IMR-90 (cell line): ENCODE measurements at regions not wholly inside any gene's neighbourhood (a gene's known extent, or its start where the extent isn't known, plus 50 kb on each side); places are given as distances from the start of the nearest gene placed in this dataset.

Experiments used
- ATAC-seq: fragments of 200-7000 bp; cut with Tn5 transposase; 2 replicates; pipeline ENCODE4 v1.9.1; 2020; ENCODE audit warnings: low read depth, mild to moderate bottlenecking, moderate library complexity
- BruUV-seq: library from RNA; stranded (reverse); fragments of 400-500 nt; replicated peaks from 2 replicates; lab custom pipeline; 2021; lab: Mats Ljungman, UMichigan
- CTCF ChIA-PET: fragments of 300-600 bp; formaldehyde crosslinking; extraction: SDS; loops from one replicate; lab custom pipeline; 2021; ENCODE audit warnings: antibody characterized with exemption; lab: Yijun Ruan, JAX
- POLR2A ChIA-PET: fragments of 300-600 bp; sonication (Branson Sonifier 250); formaldehyde crosslinking; loops from one replicate; lab custom pipeline; 2022; ENCODE audit warnings: antibody characterized with exemption; ENCODE audit not compliant: unreplicated experiment; lab: Charles Lee
- DNase-seq: peaks from one replicate; pipeline ENCODE4 v3.0.0; 2013
- H2AFZ ChIP-seq: replicated peaks from 2 replicates; pipeline ENCODE3; 2013; ENCODE audit warnings: low read length, mild to moderate bottlenecking; ENCODE audit not compliant: poor library complexity
- H2AK5ac ChIP-seq: 2 replicates; pipeline ENCODE4 v1.6.1; 2013; ENCODE audit warnings: low read depth, low read length, inconsistent platforms
- H2AK9ac ChIP-seq: replicated peaks from 2 replicates; pipeline ENCODE3; 2013; ENCODE audit warnings: mild to moderate bottlenecking, low read depth, low read length, moderate library complexity; ENCODE audit not compliant: poor library complexity
- H2BK120ac ChIP-seq: 2 replicates; pipeline ENCODE4 v1.6.1; 2013; ENCODE audit warnings: low read depth, low read length, inconsistent platforms
- H2BK15ac ChIP-seq: 3 replicates; pipeline ENCODE4 v1.6.1; 2013; ENCODE audit warnings: low read depth, low read length, inconsistent platforms
- H2BK20ac ChIP-seq: 2 replicates; pipeline ENCODE4 v1.6.1; 2013; ENCODE audit warnings: low read depth, mild to moderate bottlenecking, inconsistent platforms, low read length, moderate library complexity
- H2BK5ac ChIP-seq: 2 replicates; pipeline ENCODE4 v1.6.1; 2013; ENCODE audit warnings: mild to moderate bottlenecking, low read depth, low read length, inconsistent platforms; ENCODE audit not compliant: poor library complexity, severe bottlenecking
- H3K14ac ChIP-seq: replicated peaks from 2 replicates; pipeline ENCODE4 v1.6.1; 2013; ENCODE audit warnings: low read depth, low read length, inconsistent platforms
- H3K18ac ChIP-seq: 2 replicates; pipeline ENCODE4 v1.6.1; 2013; ENCODE audit warnings: low read depth, low read length, control low read depth
- H3K23ac ChIP-seq: 2 replicates; pipeline ENCODE4 v1.6.1; 2013; ENCODE audit warnings: low read depth, low read length, inconsistent platforms
- H3K27ac ChIP-seq: 2 replicates; pipeline ENCODE4 v1.5.1; 2013; ENCODE audit warnings: mild to moderate bottlenecking, control low read depth, low read length; ENCODE audit not compliant: insufficient read depth
- H3K27me3 ChIP-seq: 2 replicates; pipeline ENCODE4 v1.6.1; 2013; ENCODE audit warnings: low read length; ENCODE audit not compliant: control insufficient read depth, insufficient read depth
- H3K36me3 ChIP-seq: 2 replicates; pipeline ENCODE4 v1.6.1; 2013; ENCODE audit warnings: low read length, mixed read lengths; ENCODE audit not compliant: control insufficient read depth, insufficient read depth
- H3K4ac ChIP-seq: 2 replicates; pipeline ENCODE4 v1.6.1; 2013; ENCODE audit warnings: low read depth, low read length, inconsistent platforms
- H3K4me1 ChIP-seq: 2 replicates; pipeline ENCODE4 v1.6.1; 2013; ENCODE audit warnings: low read length, mixed read lengths; ENCODE audit not compliant: control insufficient read depth, insufficient read depth
- H3K4me2 ChIP-seq: 2 replicates; pipeline ENCODE4 v1.6.1; 2013; ENCODE audit warnings: low read depth, mild to moderate bottlenecking, control low read depth, low read length, moderate library complexity
- H3K4me3 ChIP-seq: 2 replicates; pipeline ENCODE4 v1.5.1; 2013; ENCODE audit warnings: low read depth, mild to moderate bottlenecking, control low read depth, low read length, moderate library complexity; ENCODE audit not compliant: insufficient read depth
- H3K56ac ChIP-seq: 2 replicates; pipeline ENCODE4 v1.6.1; 2013; ENCODE audit warnings: low read length, inconsistent platforms; ENCODE audit not compliant: insufficient read depth; ENCODE audit errors: extremely low read depth
- H3K79me1 ChIP-seq, 2 experiments: 2 replicates each; pipeline ENCODE4 v1.6.1; 2013; ENCODE audit warnings: low read length in 2 of 2, inconsistent platforms in 1 of 2, low read depth in 1 of 2
- H3K9ac ChIP-seq: 2 replicates; pipeline ENCODE4 v1.6.1; 2013; ENCODE audit warnings: low read depth, low read length, control low read depth
- H3K9me1 ChIP-seq: 2 replicates; pipeline ENCODE4 v1.6.1; 2013; ENCODE audit warnings: low read length, inconsistent platforms; ENCODE audit not compliant: insufficient read depth
- H3K9me3 ChIP-seq: 2 replicates; pipeline ENCODE4 v1.6.1; 2013; ENCODE audit warnings: low read length; ENCODE audit not compliant: control insufficient read depth, insufficient read depth
- H4K20me1 ChIP-seq: 2 replicates; pipeline ENCODE4 v1.6.1; 2013; ENCODE audit warnings: low read length, inconsistent platforms; ENCODE audit not compliant: insufficient read depth
- H4K5ac ChIP-seq: 2 replicates; pipeline ENCODE4 v1.6.1; 2013; ENCODE audit warnings: mild to moderate bottlenecking, low read depth, low read length, control low read depth
- H4K8ac ChIP-seq, 2 experiments: 2 replicates each; pipeline ENCODE4 v1.6.1; 2013; ENCODE audit warnings: low read depth in 2 of 2, low read length in 2 of 2, control low read depth in 1 of 2, inconsistent platforms in 1 of 2
- H4K91ac ChIP-seq: 2 replicates; pipeline ENCODE4 v1.6.1; 2013; ENCODE audit warnings: low read depth, low read length, inconsistent platforms; ENCODE audit not compliant: insufficient read depth
- BHLHE40 ChIP-seq: fragments of 150-350 bp; IDR thresholded peaks from 2 replicates; pipeline ENCODE4 v1.6.1; 2016; ENCODE audit warnings: mild to moderate bottlenecking, low read depth, low read length
- CEBPB ChIP-seq: IDR thresholded peaks from 2 replicates; pipeline ENCODE4 v1.6.1; 2012; ENCODE audit warnings: low read depth, low read length, improper control_type of control experiment
- CHD1 ChIP-seq: IDR thresholded peaks from 2 replicates; pipeline ENCODE4 v1.6.1; 2012; ENCODE audit warnings: low read depth, low read length, improper control_type of control experiment
- CTCF ChIP-seq: conservative IDR thresholded peaks from 2 replicates; pipeline ENCODE4 v1.5.1; 2012; ENCODE audit warnings: mild to moderate bottlenecking, low read depth, low read length, improper control_type of control experiment
- FOS ChIP-seq: fragments of 150-350 bp; IDR thresholded peaks from 2 replicates; pipeline ENCODE4 v1.6.1; 2016; ENCODE audit warnings: low read depth, low read length
- MAFK ChIP-seq: IDR thresholded peaks from 2 replicates; pipeline ENCODE4 v1.6.1; 2012; ENCODE audit warnings: low read depth, low read length, improper control_type of control experiment
- MAZ ChIP-seq: IDR thresholded peaks from 2 replicates; pipeline ENCODE4 v1.6.1; 2012; ENCODE audit warnings: low read depth, mild to moderate bottlenecking, low read length, improper control_type of control experiment, moderate library complexity, borderline replicate concordance
- MXI1 ChIP-seq: IDR thresholded peaks from 2 replicates; pipeline ENCODE4 v1.6.1; 2012; ENCODE audit warnings: low read depth, mild to moderate bottlenecking, low read length, moderate library complexity, borderline replicate concordance
- NFE2L2 ChIP-seq: fragments of 150-350 bp; IDR thresholded peaks from 2 replicates; pipeline ENCODE4 v1.6.1; 2016; ENCODE audit warnings: low read depth, mild to moderate bottlenecking, low read length
- POLR2A ChIP-seq: IDR thresholded peaks from 2 replicates; pipeline ENCODE4 v1.6.1; 2012; ENCODE audit warnings: mild to moderate bottlenecking, low read depth, low read length
- RAD21 ChIP-seq: IDR thresholded peaks from 2 replicates; pipeline ENCODE4 v1.6.1; 2012; ENCODE audit warnings: low read length, improper control_type of control experiment
- RCOR1 ChIP-seq: IDR thresholded peaks from 2 replicates; pipeline ENCODE4 v1.6.1; 2012; ENCODE audit warnings: mild to moderate bottlenecking, low read length, improper control_type of control experiment; ENCODE audit not compliant: insufficient replicate concordance
- RFX5 ChIP-seq: IDR thresholded peaks from 2 replicates; pipeline ENCODE4 v1.8.0; 2012; ENCODE audit warnings: low read depth, mild to moderate bottlenecking, low read length, moderate library complexity
- USF2 ChIP-seq: fragments of 150-350 bp; IDR thresholded peaks from 2 replicates; pipeline ENCODE4 v1.6.1; 2017; ENCODE audit warnings: mild to moderate bottlenecking, antibody characterized with exemption, low read length, low read depth
- WGBS, 2 experiments: methylation state at CpG; one replicate each; pipeline versions ENCODE4 v1.1.5 to v1.1.7; 2013; ENCODE audit warnings: missing lambda C conversion rate in 2 of 2; ENCODE audit not compliant: insufficient read length in 1 of 2; ENCODE audit errors: extremely low coverage in 2 of 2; 5-methylcytosine and 5-hydroxymethylcytosine counted together
- dilution Hi-C: fragments of 300-500 bp; cut with HindIII; formaldehyde crosslinking; loops from one replicate; pipeline ENCODE4 v1.14.3; 2018; ENCODE audit warnings: low sequenced_read_pairs; ENCODE audit not compliant: unreplicated experiment
- in situ Hi-C: fragments of 300-500 bp; cut with MboI; formaldehyde crosslinking; loops from 3 replicates; pipeline ENCODE4 v1.14.3; 2019; ENCODE audit warnings: low sequenced_read_pairs, inconsistent platforms, mixed read lengths
- intact Hi-C: fragments of 100-400 bp; cut with micrococcal nuclease; formaldehyde crosslinking; loops from 2 replicates; pipeline ENCODE4 v1.10.0; 2022
- TF ChIP-seq, protein P1 (sequence below): fragments of 150-350 bp; IDR thresholded peaks from 2 replicates; pipeline ENCODE4 v1.6.1; 2016; ENCODE audit warnings: low read depth, mild to moderate bottlenecking, low read length, moderate library complexity, borderline replicate concordance

DNA sequence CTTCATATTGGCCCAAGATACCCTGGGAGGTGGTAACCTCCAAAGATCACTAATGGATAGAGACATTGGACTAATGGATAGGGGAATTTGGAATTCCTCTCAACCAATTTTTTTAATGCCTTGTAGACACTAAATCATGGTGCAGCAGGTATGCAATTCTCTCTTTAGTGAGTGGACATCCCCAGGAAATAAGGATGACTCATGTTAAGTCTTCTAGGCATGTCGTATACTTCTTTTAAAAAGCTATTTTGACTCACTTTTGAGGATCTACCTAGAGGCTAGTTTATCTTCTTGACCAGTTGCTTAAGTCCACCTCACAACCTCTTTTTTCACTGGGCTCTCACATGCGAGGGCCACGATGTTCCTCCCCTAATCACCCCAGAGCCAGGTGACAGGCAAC lies 211.6 kb upstream of the CDH12 start:
- Histone ChIP-seq H3K9me3 (peaks cover 4% of the 10 kb centered on the region), H4K91ac (no peak overlapping the region), H3K9ac (no peak overlapping the region), H3K79me1 (no peaks in the 10 kb centered on the region), H3K56ac (no peak overlapping the region), H3K4me2 (no peak overlapping the region), H2AK5ac (no peak overlapping the region), H3K4ac (no peak overlapping the region), H2AK9ac (no peak overlapping the region), H4K5ac (no peak overlapping the region), H3K9me1 (no peaks in the 10 kb centered on the region), H2BK15ac (no peak overlapping the region), H3K18ac (no peak overlapping the region), H3K4me1 (no peaks in the 10 kb centered on the region), H2BK120ac (no peak overlapping the region), H3K27ac (no peak overlapping the region), H3K27me3 (no peaks in the 10 kb centered on the region), H2BK5ac (no peak overlapping the region), H4K8ac (no peak overlapping the region), H3K14ac (no peak overlapping the region), H3K36me3 (no peaks in the 10 kb centered on the region), H2AFZ (no peak overlapping the region), H3K23ac (no peak overlapping the region), H2BK20ac (no peak overlapping the region), H4K20me1 (no peaks in the 10 kb centered on the region), H3K4me3 (no peak overlapping the region)
- 60% methylated on average over 1 of the region's 3 CpGs; no CpG with 5 or more reads in 1 of the 2 experiments for whole genome bisulfite sequencing, 2 experiments
- POLR2A ChIA-PET = no interaction called here
- CTCF ChIA-PET = interaction anchor here (0.6 kb wide), 1 partner anchor 1029 kb away, joined by 3 read pairs; no protein-coding TSS in a partner anchor
- ATAC-seq = no peak
- no peak for TF ChIP-seq RFX5
- TF ChIP-seq POLR2A = no peak
- TF ChIP-seq CTCF = no peak
- TF ChIP-seq CHD1 = no peak
- TF ChIP-seq, protein P1, sequence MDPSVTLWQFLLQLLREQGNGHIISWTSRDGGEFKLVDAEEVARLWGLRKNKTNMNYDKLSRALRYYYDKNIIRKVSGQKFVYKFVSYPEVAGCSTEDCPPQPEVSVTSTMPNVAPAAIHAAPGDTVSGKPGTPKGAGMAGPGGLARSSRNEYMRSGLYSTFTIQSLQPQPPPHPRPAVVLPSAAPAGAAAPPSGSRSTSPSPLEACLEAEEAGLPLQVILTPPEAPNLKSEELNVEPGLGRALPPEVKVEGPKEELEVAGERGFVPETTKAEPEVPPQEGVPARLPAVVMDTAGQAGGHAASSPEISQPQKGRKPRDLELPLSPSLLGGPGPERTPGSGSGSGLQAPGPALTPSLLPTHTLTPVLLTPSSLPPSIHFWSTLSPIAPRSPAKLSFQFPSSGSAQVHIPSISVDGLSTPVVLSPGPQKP = no peak
- no peak for TF ChIP-seq BHLHE40
- no peak for TF ChIP-seq FOS
- no peak for TF ChIP-seq MXI1
- no peak for TF ChIP-seq NFE2L2
- no peak for TF ChIP-seq MAZ
- no peak for TF ChIP-seq USF2
- TF ChIP-seq MAFK = no peak
- no peak for TF ChIP-seq CEBPB
- TF ChIP-seq RAD21 = no peak
- TF ChIP-seq RCOR1 = no peak
- no peak for DNase-seq
- dilution Hi-C loops (no loop called here), intact Hi-C loops (no loop called here), in situ Hi-C loops (no loop called here)
- BruUV-seq = no TSS peak
